Uterus (tissue), 3 donors: ENCODE measurements at regions not wholly inside any gene's neighbourhood (a gene's known extent, or its start where the extent isn't known, plus 50 kb on each side); places are given as distances from the start of the nearest gene placed in this dataset.

Experiments
- DNase-seq, 2 donors: peaks; one replicate each; pipeline ENCODE4 v3.0.0-alpha.2; 2019 to 2020
- H3K27ac ChIP-seq, 2 donors: fragments of 200-600 bp; sonication (generic); 1 replicate in 1 of 2; 2 replicates in 1 of 2; pipeline ENCODE4 v1.5.1; 2016 to 2018
- H3K27me3 ChIP-seq, 2 donors: fragments of 200-600 bp; sonication (generic); one replicate each; pipeline ENCODE4 v1.5.1; 2018 to 2019; ENCODE audit warnings: control low read depth in 1 of 2
- H3K36me3 ChIP-seq, 2 donors: fragments of 200-600 bp; sonication (generic); one replicate each; pipeline ENCODE4 v1.5.1; 2019; ENCODE audit warnings: control low read depth in 1 of 2
- H3K4me1 ChIP-seq, 2 donors: fragments of 200-600 bp; sonication (generic); one replicate each; pipeline ENCODE4 v1.5.1; 2018 to 2019; ENCODE audit warnings: control low read depth in 1 of 2
- H3K4me3 ChIP-seq, 2 donors: fragments of 200-600 bp; sonication (generic); 1 replicate in 1 of 2; 2 replicates in 1 of 2; pipeline ENCODE4 v1.5.1; 2018 to 2019; ENCODE audit warnings: mild to moderate bottlenecking in 1 of 2
- H3K9me3 ChIP-seq, 2 donors: fragments of 200-600 bp; sonication (generic); one replicate each; pipeline ENCODE4 v1.5.1; 2019; ENCODE audit warnings: control low read depth in 1 of 2
- POLR2A ChIP-seq, 2 donors: fragments of 450-650 bp; IDR thresholded peaks; one replicate each; pipeline ENCODE4 v1.6.1; 2016; ENCODE audit warnings: antibody characterized with exemption in 2 of 2, mild to moderate bottlenecking in 1 of 2, moderate library complexity in 1 of 2
- intact Hi-C: fragments of 100-400 bp; cut with DNase I; formaldehyde crosslinking; loops from one replicate; pipeline ENCODE4 v1.15.1; 2023; ENCODE audit warnings: low total_unique reads
- TF ChIP-seq, protein P1 (sequence below), 4 experiments: fragments of 200-600 bp in 2 of 4; fragments of 450-650 bp in 2 of 4; sonication (generic) in 2 of 4; IDR thresholded peaks; one replicate each; pipeline ENCODE4 v1.5.1; 2016 to 2019; ENCODE audit warnings: antibody characterized with exemption in 4 of 4, mild to moderate bottlenecking in 2 of 4, moderate library complexity in 1 of 4
- donor health status: DM: yes; HTN: yes; CAD: no.

DNA sequence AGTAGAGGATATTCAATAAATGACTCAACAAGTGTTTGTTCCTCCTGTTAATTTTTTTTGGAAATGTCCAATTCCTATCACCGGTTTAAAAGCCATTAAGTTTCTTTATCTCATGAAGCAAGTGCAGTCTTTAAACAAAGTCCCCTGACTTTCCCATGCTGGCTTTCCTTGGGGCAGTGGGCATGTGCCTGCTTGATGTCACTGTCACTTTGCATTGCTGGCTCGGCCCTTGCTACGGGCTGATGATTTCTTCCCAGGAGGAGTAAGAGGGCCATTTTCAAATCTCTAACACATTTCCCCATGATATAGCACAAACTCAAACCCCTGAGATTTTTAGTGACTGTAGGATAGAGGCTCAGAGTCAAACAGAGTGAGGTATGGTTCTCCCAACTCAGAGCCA, 275.8 kb upstream of the TENM3 start:
- TF ChIP-seq POLR2A (IDR thresholded peaks at IDR 0.05), result no peak
- TF ChIP-seq, protein P1, sequence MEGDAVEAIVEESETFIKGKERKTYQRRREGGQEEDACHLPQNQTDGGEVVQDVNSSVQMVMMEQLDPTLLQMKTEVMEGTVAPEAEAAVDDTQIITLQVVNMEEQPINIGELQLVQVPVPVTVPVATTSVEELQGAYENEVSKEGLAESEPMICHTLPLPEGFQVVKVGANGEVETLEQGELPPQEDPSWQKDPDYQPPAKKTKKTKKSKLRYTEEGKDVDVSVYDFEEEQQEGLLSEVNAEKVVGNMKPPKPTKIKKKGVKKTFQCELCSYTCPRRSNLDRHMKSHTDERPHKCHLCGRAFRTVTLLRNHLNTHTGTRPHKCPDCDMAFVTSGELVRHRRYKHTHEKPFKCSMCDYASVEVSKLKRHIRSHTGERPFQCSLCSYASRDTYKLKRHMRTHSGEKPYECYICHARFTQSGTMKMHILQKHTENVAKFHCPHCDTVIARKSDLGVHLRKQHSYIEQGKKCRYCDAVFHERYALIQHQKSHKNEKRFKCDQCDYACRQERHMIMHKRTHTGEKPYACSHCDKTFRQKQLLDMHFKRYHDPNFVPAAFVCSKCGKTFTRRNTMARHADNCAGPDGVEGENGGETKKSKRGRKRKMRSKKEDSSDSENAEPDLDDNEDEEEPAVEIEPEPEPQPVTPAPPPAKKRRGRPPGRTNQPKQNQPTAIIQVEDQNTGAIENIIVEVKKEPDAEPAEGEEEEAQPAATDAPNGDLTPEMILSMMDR (IDR thresholded peaks at IDR 0.05), result no peak

DNA sequence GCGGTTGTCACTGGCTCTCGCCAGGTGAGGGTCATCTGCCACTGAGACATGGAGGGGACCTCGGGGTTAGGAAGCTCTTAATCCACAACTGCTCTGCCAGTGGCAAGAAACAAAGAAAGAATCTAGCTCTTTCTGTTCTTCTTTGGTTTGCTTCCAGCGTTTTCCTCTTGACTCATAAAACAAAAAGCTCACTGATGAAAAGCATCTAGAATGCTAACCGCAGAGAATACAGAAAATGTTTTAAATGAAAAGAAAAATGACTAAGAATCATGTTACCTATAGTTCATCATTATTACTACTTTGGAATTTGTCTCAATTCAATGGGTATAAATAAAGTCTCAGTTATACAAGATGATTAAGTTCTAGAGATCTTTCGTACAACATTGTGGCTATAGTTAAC, 274.8 kb upstream of the TENM3 start:
- no peaks in the 10 kb centered on the region for H3K36me3 ChIP-seq
- intact Hi-C loops, result no loop called here
- TF ChIP-seq POLR2A (IDR thresholded peaks at IDR 0.05), result no peak
- TF ChIP-seq, protein P1 (IDR thresholded peaks at IDR 0.05), result no peak
- DNase-seq, result no peak
- H3K4me1 ChIP-seq, result no peaks in the 10 kb centered on the region
- H3K4me3 ChIP-seq, result no peak overlapping the region
- no peaks in the 10 kb centered on the region for H3K9me3 ChIP-seq
- no peak overlapping the region for H3K27ac ChIP-seq
- H3K27me3 ChIP-seq, result no peaks in the 10 kb centered on the region

More for the DNA sequence above, 275.8 kb upstream of the TENM3 start:
- Histone ChIP-seq H3K36me3 (no peaks in the 10 kb centered on the region), H3K27me3 (no peaks in the 10 kb centered on the region), H3K27ac (no peak overlapping the region), H3K4me1 (no peaks in the 10 kb centered on the region), H3K4me3 (no peak overlapping the region), H3K9me3 (no peaks in the 10 kb centered on the region)
- no peak for DNase-seq
- intact Hi-C loops, result no loop called here

DNA sequence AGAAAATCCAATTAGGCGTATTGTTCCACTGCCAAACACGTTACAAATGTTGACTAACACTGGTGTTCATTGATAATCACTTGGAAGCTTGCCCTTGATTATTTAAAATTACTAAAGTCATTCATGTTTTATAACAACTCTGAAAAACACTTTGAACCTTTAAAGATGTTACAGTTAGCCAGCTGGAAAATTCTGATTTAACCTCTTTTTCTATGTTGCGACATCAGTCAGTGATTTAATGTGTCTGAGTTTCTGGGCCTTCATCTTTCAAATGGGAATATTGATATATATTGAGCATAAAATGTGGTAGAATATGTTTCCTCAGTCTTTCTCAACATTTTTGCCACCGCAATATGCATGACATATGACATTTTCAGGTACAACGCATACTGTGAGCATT, 274.1 kb upstream of the TENM3 start:
- Histone ChIP-seq H3K9me3 (no peaks in the 10 kb centered on the region), H3K36me3 (no peaks in the 10 kb centered on the region), H3K4me1 (no peaks in the 10 kb centered on the region), H3K4me3 (no peak overlapping the region), H3K27me3 (no peaks in the 10 kb centered on the region), H3K27ac (no peak overlapping the region)
- intact Hi-C loops, result no loop called here
- TF ChIP-seq, protein P1 (IDR thresholded peaks at IDR 0.05), result no peak
- no peak for TF ChIP-seq POLR2A (IDR thresholded peaks at IDR 0.05)
- DNase-seq, result no peak

DNA sequence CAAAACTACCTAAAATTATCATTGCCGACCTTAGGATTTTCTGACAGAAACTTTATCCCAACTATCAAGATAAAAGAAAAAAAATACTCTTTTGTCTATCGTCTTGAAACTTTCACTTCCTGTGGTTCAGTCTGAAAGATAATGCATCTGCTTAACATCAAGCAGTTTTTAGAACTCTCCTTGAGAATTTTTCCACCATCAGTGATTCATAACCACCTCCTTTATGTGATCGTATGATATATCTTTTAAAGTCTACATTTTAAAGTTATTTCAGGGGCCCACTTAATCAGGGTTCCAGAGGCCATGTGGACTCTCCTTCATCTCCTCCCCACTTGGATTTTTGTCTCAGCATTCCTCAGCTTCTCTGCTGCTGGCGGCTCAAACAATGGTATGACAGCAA, 272.8 kb upstream of the TENM3 start:
- H3K4me3 ChIP-seq, result no peak overlapping the region
- TF ChIP-seq, protein P1 (IDR thresholded peaks at IDR 0.05), result no peak
- TF ChIP-seq POLR2A (IDR thresholded peaks at IDR 0.05), result no peak
- intact Hi-C loops, result no loop called here
- no peak overlapping the region for H3K27ac ChIP-seq
- no peak for DNase-seq
- no peaks in the 10 kb centered on the region for H3K36me3 ChIP-seq
- H3K27me3 ChIP-seq, result no peaks in the 10 kb centered on the region
- no peaks in the 10 kb centered on the region for H3K9me3 ChIP-seq
- H3K4me1 ChIP-seq, result no peaks in the 10 kb centered on the region

DNA sequence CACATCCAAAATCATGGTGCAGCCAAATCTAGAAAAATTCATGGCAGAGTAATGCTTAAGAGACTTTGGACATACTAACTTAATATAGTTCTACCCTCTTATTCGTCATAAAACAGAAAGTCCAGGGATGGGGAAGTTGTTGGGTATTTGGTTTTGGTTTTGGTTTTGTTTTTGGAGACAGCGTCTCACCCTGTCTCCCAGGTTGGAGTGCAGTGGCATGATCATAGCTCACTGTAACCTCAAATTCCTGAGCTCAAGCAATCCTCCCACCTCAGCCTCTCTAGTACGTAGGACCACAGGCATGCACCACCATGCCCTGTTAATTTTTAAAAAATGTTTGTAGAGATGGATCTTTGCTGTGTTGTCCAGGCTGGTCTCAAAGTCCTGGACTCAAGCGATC, 271.8 kb upstream of the TENM3 start:
- Histone ChIP-seq H3K4me3 (no peak overlapping the region), H3K27me3 (no peaks in the 10 kb centered on the region)
- TF ChIP-seq, protein P1 (IDR thresholded peaks at IDR 0.05), result no peak
- TF ChIP-seq POLR2A (IDR thresholded peaks at IDR 0.05), result no peak

More for the DNA sequence above, 271.8 kb upstream of the TENM3 start:
- Histone ChIP-seq H3K36me3 (no peaks in the 10 kb centered on the region), H3K9me3 (no peaks in the 10 kb centered on the region), H3K27ac (no peak overlapping the region), H3K4me1 (no peaks in the 10 kb centered on the region)
- DNase-seq, result no peak
- intact Hi-C loops, result no loop called here
